ENCODE measurements at regions not wholly inside any gene's neighbourhood (a gene's known extent, or its start where the extent isn't known, plus 50 kb on each side); places are given as distances from the start of the nearest gene placed in this dataset.

- TF ChIP-seq, protein P1, sequence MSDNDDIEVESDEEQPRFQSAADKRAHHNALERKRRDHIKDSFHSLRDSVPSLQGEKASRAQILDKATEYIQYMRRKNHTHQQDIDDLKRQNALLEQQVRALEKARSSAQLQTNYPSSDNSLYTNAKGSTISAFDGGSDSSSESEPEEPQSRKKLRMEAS (IDR thresholded peaks at IDR 0.05) = no peak
- TF ChIP-seq EZH2 (IDR thresholded peaks at IDR 0.05) = no peak
- no peak for TF ChIP-seq POLR2A (IDR thresholded peaks at IDR 0.05; ENCODE audit: borderline replicate concordance, extremely low read depth, insufficient read depth, insufficient read length)
- TF ChIP-seq, protein P2, sequence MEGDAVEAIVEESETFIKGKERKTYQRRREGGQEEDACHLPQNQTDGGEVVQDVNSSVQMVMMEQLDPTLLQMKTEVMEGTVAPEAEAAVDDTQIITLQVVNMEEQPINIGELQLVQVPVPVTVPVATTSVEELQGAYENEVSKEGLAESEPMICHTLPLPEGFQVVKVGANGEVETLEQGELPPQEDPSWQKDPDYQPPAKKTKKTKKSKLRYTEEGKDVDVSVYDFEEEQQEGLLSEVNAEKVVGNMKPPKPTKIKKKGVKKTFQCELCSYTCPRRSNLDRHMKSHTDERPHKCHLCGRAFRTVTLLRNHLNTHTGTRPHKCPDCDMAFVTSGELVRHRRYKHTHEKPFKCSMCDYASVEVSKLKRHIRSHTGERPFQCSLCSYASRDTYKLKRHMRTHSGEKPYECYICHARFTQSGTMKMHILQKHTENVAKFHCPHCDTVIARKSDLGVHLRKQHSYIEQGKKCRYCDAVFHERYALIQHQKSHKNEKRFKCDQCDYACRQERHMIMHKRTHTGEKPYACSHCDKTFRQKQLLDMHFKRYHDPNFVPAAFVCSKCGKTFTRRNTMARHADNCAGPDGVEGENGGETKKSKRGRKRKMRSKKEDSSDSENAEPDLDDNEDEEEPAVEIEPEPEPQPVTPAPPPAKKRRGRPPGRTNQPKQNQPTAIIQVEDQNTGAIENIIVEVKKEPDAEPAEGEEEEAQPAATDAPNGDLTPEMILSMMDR (IDR thresholded peaks at IDR 0.05 in 2 of 3, conservative IDR thresholded peaks at IDR 0.05 in 1 of 3; ENCODE audit: borderline replicate concordance in 1 of 3, insufficient read depth in 1 of 3, low read depth in 2 of 3, low read length in 2 of 3) = no peak
- TF ChIP-seq SRF (IDR thresholded peaks at IDR 0.05; ENCODE audit: low read depth) = no peak
- no peak for TF ChIP-seq ZNF274 (IDR thresholded peaks at IDR 0.05; ENCODE audit: low read depth, low read length)
- TF ChIP-seq POLR2AphosphoS5 (IDR thresholded peaks at IDR 0.05; ENCODE audit: low read depth, low read length) = no peak
- no peak for TF ChIP-seq SIN3A (IDR thresholded peaks at IDR 0.05; ENCODE audit: low read depth)
- TF ChIP-seq ZBTB33 (IDR thresholded peaks at IDR 0.05; ENCODE audit: extremely low read depth, insufficient replicate concordance, low read length) = no peak
Measured at GRCh38 chr6:184161-184700, 108.1 kb upstream of the DUSP22 start.

Measured in HCT116 (cell line).